ENCODE measurements at regions not wholly inside any gene's neighbourhood (a gene's known extent, or its start where the extent isn't known, plus 50 kb on each side); places are given as distances from the start of the nearest gene placed in this dataset.

GRCh38 chr1:4327142-4327541 is 327.3 kb upstream of the AJAP1 start:
- TF ChIP-seq CTCF (IDR thresholded peaks at IDR 0.05; ENCODE audit: extremely low read depth, insufficient read depth, missing control alignments) = no peak
- no peak for DNase-seq (ENCODE audit: low spot score)
- in situ Hi-C loops (cut with MboI; ENCODE audit: low pct_unique_long_range_greater_than_20kb, low sequenced_read_pairs, unreplicated experiment) = no loop called here

GRCh38 chr1:4328402-4329071 is 325.9 kb upstream of the AJAP1 start:
- no peak for TF ChIP-seq CTCF (IDR thresholded peaks at IDR 0.05; ENCODE audit: extremely low read depth, insufficient read depth, missing control alignments)
- no peak for DNase-seq (ENCODE audit: low spot score)
- in situ Hi-C loops (cut with MboI; ENCODE audit: low pct_unique_long_range_greater_than_20kb, low sequenced_read_pairs, unreplicated experiment) = no loop called here

GRCh38 chr1:4330805-4331766 is 323.3 kb upstream of the AJAP1 start:
- in situ Hi-C loops (cut with MboI; ENCODE audit: low pct_unique_long_range_greater_than_20kb, low sequenced_read_pairs, unreplicated experiment) = no loop called here
- no peak for TF ChIP-seq CTCF (IDR thresholded peaks at IDR 0.05; ENCODE audit: extremely low read depth, insufficient read depth, missing control alignments)
- no peak for DNase-seq (ENCODE audit: low spot score)

GRCh38 chr1:4331767-4332163 is 322.6 kb upstream of the AJAP1 start:
- no peak for DNase-seq (ENCODE audit: low spot score)
- in situ Hi-C loops (cut with MboI; ENCODE audit: low pct_unique_long_range_greater_than_20kb, low sequenced_read_pairs, unreplicated experiment) = no loop called here
- no peak for TF ChIP-seq CTCF (IDR thresholded peaks at IDR 0.05; ENCODE audit: extremely low read depth, insufficient read depth, missing control alignments)

- in situ Hi-C loops (cut with MboI; ENCODE audit: low pct_unique_long_range_greater_than_20kb, low sequenced_read_pairs, unreplicated experiment) = no loop called here
- DNase-seq (ENCODE audit: low spot score) = no peak
- no peak for TF ChIP-seq CTCF (IDR thresholded peaks at IDR 0.05; ENCODE audit: extremely low read depth, insufficient read depth, missing control alignments)
Observed at GRCh38 chr1:4336507-4336906, 317.9 kb upstream of the AJAP1 start.

- DNase-seq (ENCODE audit: low spot score) = no peak
- TF ChIP-seq CTCF (IDR thresholded peaks at IDR 0.05; ENCODE audit: extremely low read depth, insufficient read depth, missing control alignments) = no peak
- in situ Hi-C loops (cut with MboI; ENCODE audit: low pct_unique_long_range_greater_than_20kb, low sequenced_read_pairs, unreplicated experiment) = no loop called here
Observed at GRCh38 chr1:4341421-4341820, 313.0 kb upstream of the AJAP1 start.
